Panc1 (cell line): ENCODE measurements at regions not wholly inside any gene's neighbourhood (a gene's known extent, or its start where the extent isn't known, plus 50 kb on each side); places are given as distances from the start of the nearest gene placed in this dataset.

ENCODE experiments used
- ATAC-seq: fragments of 200-7000 bp; cut with Tn5 transposase; 2 replicates; pipeline ENCODE4 v1.9.1; 2020; ENCODE audit warnings: mild to moderate bottlenecking, moderate library complexity
- BruUV-seq: library from RNA; stranded (reverse); fragments of 400-500 nt; replicated peaks from 2 replicates; lab custom pipeline; 2021; lab: Mats Ljungman, UMichigan
- CTCF ChIA-PET: fragments of 300-600 bp; sonication (Branson Sonifier 250); formaldehyde crosslinking; loops from one replicate; lab custom pipeline; 2022; ENCODE audit warnings: antibody characterized with exemption; lab: Charles Lee
- POLR2A ChIA-PET: fragments of 300-600 bp; sonication (Branson Sonifier 250); formaldehyde crosslinking; loops from one replicate; lab custom pipeline; 2022; ENCODE audit warnings: antibody characterized with exemption; lab: Charles Lee
- DNase-seq: peaks from one replicate; pipeline ENCODE4 v3.0.0-alpha.2; 2010; ENCODE audit warnings: low read depth, low spot score
- H3K27ac ChIP-seq: 2 replicates; pipeline ENCODE4 v1.5.1; 2011; ENCODE audit warnings: mild to moderate bottlenecking, low read length, inconsistent platforms
- H3K27me3 ChIP-seq: fragments of 200-500 bp; sonication (Bioruptor generic); 2 replicates; pipeline ENCODE4 v1.6.0; 2014; ENCODE audit warnings: low read length, inconsistent platforms; ENCODE audit not compliant: control insufficient read depth, insufficient read depth
- H3K36me3 ChIP-seq: fragments of 200-500 bp; sonication (Bioruptor generic); 2 replicates; pipeline ENCODE4 v1.5.1; 2014; ENCODE audit warnings: inconsistent platforms, mild to moderate bottlenecking, low read length, moderate library complexity; ENCODE audit not compliant: control insufficient read depth, insufficient read depth
- H3K4me1 ChIP-seq: 2 replicates; pipeline ENCODE4 v1.5.1; 2011; ENCODE audit warnings: inconsistent platforms, mild to moderate bottlenecking, low read length, moderate library complexity; ENCODE audit not compliant: control insufficient read depth, insufficient read depth
- H3K4me3 ChIP-seq, 2 experiments: 2 replicates each; pipeline ENCODE4 v1.5.1; 2011 to 2012; ENCODE audit warnings: low read depth in 2 of 2, low read length in 2 of 2, mild to moderate bottlenecking in 2 of 2, inconsistent platforms in 1 of 2, moderate library complexity in 1 of 2
- H3K9me3 ChIP-seq: fragments of 200-500 bp; sonication (Bioruptor generic); 2 replicates; pipeline ENCODE4 v1.5.1; 2014; ENCODE audit warnings: low read depth, mild to moderate bottlenecking, inconsistent platforms, low read length, moderate library complexity; ENCODE audit not compliant: control insufficient read depth, insufficient read depth
- CTCF ChIP-seq: fragments of 450-650 bp; IDR thresholded peaks from 2 replicates; pipeline ENCODE4 v1.5.1; 2017; ENCODE audit warnings: mild to moderate bottlenecking
- POLR2AphosphoS5 ChIP-seq: IDR thresholded peaks from 2 replicates; pipeline ENCODE4 v1.6.1; 2012; ENCODE audit warnings: mild to moderate bottlenecking, low read depth, low read length, moderate library complexity
- REST ChIP-seq, 2 experiments: IDR thresholded peaks; 2 replicates each; pipeline ENCODE4 v1.6.1; 2011 to 2012; ENCODE audit warnings: low read depth in 2 of 2, control low read depth in 1 of 2, low read length in 1 of 2, mild to moderate bottlenecking in 1 of 2, moderate library complexity in 1 of 2; ENCODE audit not compliant: insufficient read depth in 1 of 2
- SIN3A ChIP-seq: IDR thresholded peaks from 2 replicates; pipeline ENCODE4 v1.6.1; 2012; ENCODE audit warnings: low read depth, mild to moderate bottlenecking, low read length, moderate library complexity, borderline replicate concordance; ENCODE audit not compliant: insufficient read depth
- TCF7L2 ChIP-seq: IDR thresholded peaks from 2 replicates; pipeline ENCODE4 v1.6.1; 2011; ENCODE audit warnings: mild to moderate bottlenecking, low read depth, low read length, inconsistent platforms
- in situ Hi-C: cut with HindIII; loops from 2 replicates; pipeline ENCODE4 v1.10.0; 2016; ENCODE audit warnings: low sequenced_read_pairs, low pct_unique_long_range_greater_than_20kb
- intact Hi-C: fragments of 100-400 bp; cut with micrococcal nuclease; formaldehyde crosslinking; loops from one replicate; pipeline ENCODE4 v1.10.0; 2022; ENCODE audit not compliant: unreplicated experiment

GRCh38 chr3:3495611-3496010 lies 303.6 kb upstream of the LRRN1 start:
- no peak overlapping the region for H3K4me3 ChIP-seq
- H3K27ac ChIP-seq: no peak overlapping the region
- no TSS peak for BruUV-seq
- H3K27me3 ChIP-seq: no peaks in the 10 kb centered on the region
- intact Hi-C loops (no loop called here), in situ Hi-C loops (no loop called here)
- H3K36me3 ChIP-seq: no peaks in the 10 kb centered on the region
- TF ChIP-seq REST (IDR thresholded peaks at IDR 0.05; ENCODE audit: insufficient read depth in 1 of 2, low read depth in 2 of 2, low read length in 1 of 2) (no peak), SIN3A (no peak), TCF7L2 (no peak), POLR2AphosphoS5 (no peak), CTCF (no peak)
- DNase-seq: no peak
- no peaks in the 10 kb centered on the region for H3K9me3 ChIP-seq
- CTCF ChIA-PET: no interaction called here
- POLR2A ChIA-PET: no interaction called here
- ATAC-seq: no peak
- H3K4me1 ChIP-seq: no peaks in the 10 kb centered on the region

- DNase-seq (no peak), ATAC-seq (no peak)
- in situ Hi-C loops (no loop called here), intact Hi-C loops (no loop called here)
- TF ChIP-seq POLR2AphosphoS5 (no peak), TCF7L2 (no peak), CTCF (no peak), REST (IDR thresholded peaks at IDR 0.05; ENCODE audit: insufficient read depth in 1 of 2, low read depth in 2 of 2, low read length in 1 of 2) (no peak), SIN3A (no peak)
- no peak overlapping the region for H3K4me3 ChIP-seq
- no peaks in the 10 kb centered on the region for H3K4me1 ChIP-seq
- no peak overlapping the region for H3K27ac ChIP-seq
- H3K36me3 ChIP-seq: no peaks in the 10 kb centered on the region
- H3K9me3 ChIP-seq: no peaks in the 10 kb centered on the region
- BruUV-seq: no TSS peak
- POLR2A ChIA-PET: no interaction called here
- H3K27me3 ChIP-seq: no peaks in the 10 kb centered on the region
- CTCF ChIA-PET: no interaction called here
These were observed 297.2 kb upstream of the CRBN start for GRCh38 chr3:3476669-3477068.
